ENCODE measurements at regions not wholly inside any gene's neighbourhood (a gene's known extent, or its start where the extent isn't known, plus 50 kb on each side); places are given as distances from the start of the nearest gene placed in this dataset.

- TF ChIP-seq POLR2A (IDR thresholded peaks at IDR 0.05; ENCODE audit: low read depth, low read length) (no peak), POLR2AphosphoS5 (IDR thresholded peaks at IDR 0.05; ENCODE audit: low read depth, low read length) (no peak)
Observed at GRCh38 chr7:94054130-94054529, 50.0 kb upstream of the BET1 start.

GRCh38 chr7:94055963-94056362, 51.8 kb upstream of the BET1 start:
- FAIRE-seq = no peak
- no peak for DNase-seq (ENCODE audit: insufficient read length)
- no peak for TF ChIP-seq TAF1 (IDR thresholded peaks at IDR 0.05; ENCODE audit: borderline replicate concordance, low read depth, low read length)
- TF ChIP-seq POLR2A (IDR thresholded peaks at IDR 0.05; ENCODE audit: low read depth, low read length) = no peak
- no peak for TF ChIP-seq POLR2AphosphoS5 (IDR thresholded peaks at IDR 0.05; ENCODE audit: low read depth, low read length)

More at GRCh38 chr7:94054130-94054529, 50.0 kb upstream of the BET1 start:
- DNase-seq (ENCODE audit: insufficient read length) (no peak), FAIRE-seq (no peak)

- TF ChIP-seq TAF1 (IDR thresholded peaks at IDR 0.05; ENCODE audit: borderline replicate concordance, low read depth, low read length) (no peak), POLR2A (IDR thresholded peaks at IDR 0.05; ENCODE audit: low read depth, low read length) (no peak), POLR2AphosphoS5 (IDR thresholded peaks at IDR 0.05; ENCODE audit: low read depth, low read length) (no peak)
- FAIRE-seq (no peak), DNase-seq (ENCODE audit: insufficient read length) (no peak)
Observed at GRCh38 chr7:94056796-94057207, 52.6 kb upstream of the BET1 start.

- FAIRE-seq (no peak), DNase-seq (ENCODE audit: insufficient read length) (no peak)
- TF ChIP-seq POLR2A (IDR thresholded peaks at IDR 0.05; ENCODE audit: low read depth, low read length) = no peak
- no peak for TF ChIP-seq TAF1 (IDR thresholded peaks at IDR 0.05; ENCODE audit: borderline replicate concordance, low read depth, low read length)
- no peak for TF ChIP-seq POLR2AphosphoS5 (IDR thresholded peaks at IDR 0.05; ENCODE audit: low read depth, low read length)
Observed at GRCh38 chr7:94057955-94058354, 53.8 kb upstream of the BET1 start.

GRCh38 chr7:94059746-94060145, 55.6 kb upstream of the BET1 start:
- DNase-seq (ENCODE audit: insufficient read length) (no peak), FAIRE-seq (no peak)
- no peak for TF ChIP-seq POLR2A (IDR thresholded peaks at IDR 0.05; ENCODE audit: low read depth, low read length)
- TF ChIP-seq POLR2AphosphoS5 (IDR thresholded peaks at IDR 0.05; ENCODE audit: low read depth, low read length) = no peak

- FAIRE-seq (peak; percentile 46), DNase-seq (ENCODE audit: insufficient read length) (no peak)
- TF ChIP-seq POLR2AphosphoS5 (IDR thresholded peaks at IDR 0.05; ENCODE audit: low read depth, low read length) (no peak), TAF1 (IDR thresholded peaks at IDR 0.05; ENCODE audit: borderline replicate concordance, low read depth, low read length) (no peak), POLR2A (IDR thresholded peaks at IDR 0.05; ENCODE audit: low read depth, low read length) (no peak)
Observed at GRCh38 chr7:94060752-94061151, 56.6 kb upstream of the BET1 start.

GRCh38 chr7:94061326-94061725, 57.2 kb upstream of the BET1 start:
- no peak for DNase-seq (ENCODE audit: insufficient read length)
- no peak for FAIRE-seq
- TF ChIP-seq POLR2A (IDR thresholded peaks at IDR 0.05; ENCODE audit: low read depth, low read length) (no peak), POLR2AphosphoS5 (IDR thresholded peaks at IDR 0.05; ENCODE audit: low read depth, low read length) (no peak), TAF1 (IDR thresholded peaks at IDR 0.05; ENCODE audit: borderline replicate concordance, low read depth, low read length) (no peak)

GRCh38 chr7:94062372-94062771, 58.2 kb upstream of the BET1 start:
- TF ChIP-seq TAF1 (IDR thresholded peaks at IDR 0.05; ENCODE audit: borderline replicate concordance, low read depth, low read length) = no peak
- TF ChIP-seq POLR2AphosphoS5 (IDR thresholded peaks at IDR 0.05; ENCODE audit: low read depth, low read length) = no peak
- no peak for TF ChIP-seq POLR2A (IDR thresholded peaks at IDR 0.05; ENCODE audit: low read depth, low read length)
- DNase-seq (ENCODE audit: insufficient read length) (no peak), FAIRE-seq (no peak)

GRCh38 chr7:94064541-94065191, 60.5 kb upstream of the BET1 start:
- DNase-seq (ENCODE audit: insufficient read length) (no peak), FAIRE-seq (no peak)
- TF ChIP-seq TAF1 (IDR thresholded peaks at IDR 0.05; ENCODE audit: borderline replicate concordance, low read depth, low read length) (no peak), POLR2AphosphoS5 (IDR thresholded peaks at IDR 0.05; ENCODE audit: low read depth, low read length) (no peak), POLR2A (IDR thresholded peaks at IDR 0.05; ENCODE audit: low read depth, low read length) (no peak)

GRCh38 chr7:94067047-94067446, 62.9 kb upstream of the BET1 start:
- FAIRE-seq = peak; percentile 40
- TF ChIP-seq TAF1 (IDR thresholded peaks at IDR 0.05; ENCODE audit: borderline replicate concordance, low read depth, low read length) (no peak), POLR2AphosphoS5 (IDR thresholded peaks at IDR 0.05; ENCODE audit: low read depth, low read length) (no peak), POLR2A (IDR thresholded peaks at IDR 0.05; ENCODE audit: low read depth, low read length) (no peak)
- DNase-seq (ENCODE audit: insufficient read length) = no peak

GRCh38 chr7:94067506-94067905, 63.4 kb upstream of the BET1 start:
- TF ChIP-seq TAF1 (IDR thresholded peaks at IDR 0.05; ENCODE audit: borderline replicate concordance, low read depth, low read length) = no peak
- no peak for TF ChIP-seq POLR2AphosphoS5 (IDR thresholded peaks at IDR 0.05; ENCODE audit: low read depth, low read length)
- no peak for TF ChIP-seq POLR2A (IDR thresholded peaks at IDR 0.05; ENCODE audit: low read depth, low read length)
- FAIRE-seq (no peak), DNase-seq (ENCODE audit: insufficient read length) (no peak)

- no peak for TF ChIP-seq POLR2AphosphoS5 (IDR thresholded peaks at IDR 0.05; ENCODE audit: low read depth, low read length)
- TF ChIP-seq TAF1 (IDR thresholded peaks at IDR 0.05; ENCODE audit: borderline replicate concordance, low read depth, low read length) = no peak
- no peak for TF ChIP-seq POLR2A (IDR thresholded peaks at IDR 0.05; ENCODE audit: low read depth, low read length)
- DNase-seq (ENCODE audit: insufficient read length) (peak; percentile 5), FAIRE-seq (peak; percentile 82)
Observed at GRCh38 chr7:94069162-94069739, 65.1 kb upstream of the BET1 start.
